Fibroblast of lung (primary cell): ENCODE measurements at regions not wholly inside any gene's neighbourhood (a gene's known extent, or its start where the extent isn't known, plus 50 kb on each side); places are given as distances from the start of the nearest gene placed in this dataset.

ENCODE experiments used
- CTCF ChIP-seq, 2 donors: IDR thresholded peaks in 1 of 2; conservative IDR thresholded peaks in 1 of 2; 1 replicate in 1 of 2; 2 replicates in 1 of 2; pipeline ENCODE4 v1.5.1; 2011 to 2012; ENCODE audit warnings: low read length in 2 of 2, control low read depth in 1 of 2, inconsistent platforms in 1 of 2, low read depth in 1 of 2, mild to moderate bottlenecking in 1 of 2
- EZH2 ChIP-seq: IDR thresholded peaks from 2 replicates; pipeline ENCODE4 v1.5.1; 2012; ENCODE audit warnings: low read length, control low read depth, mild to moderate bottlenecking; ENCODE audit errors: missing control alignments

- no peak for TF ChIP-seq CTCF (conservative IDR thresholded peaks at IDR 0.05 in 1 of 2, IDR thresholded peaks at IDR 0.05 in 1 of 2; ENCODE audit: low read depth in 1 of 2, low read length in 2 of 2)
- no peak for TF ChIP-seq EZH2
These were observed 467.7 kb upstream of the TUSC1 start for GRCh38 chr9:26145938-26146337.
